ENCODE measurements at regions not wholly inside any gene's neighbourhood (a gene's known extent, or its start where the extent isn't known, plus 50 kb on each side); places are given as distances from the start of the nearest gene placed in this dataset.

DNA sequence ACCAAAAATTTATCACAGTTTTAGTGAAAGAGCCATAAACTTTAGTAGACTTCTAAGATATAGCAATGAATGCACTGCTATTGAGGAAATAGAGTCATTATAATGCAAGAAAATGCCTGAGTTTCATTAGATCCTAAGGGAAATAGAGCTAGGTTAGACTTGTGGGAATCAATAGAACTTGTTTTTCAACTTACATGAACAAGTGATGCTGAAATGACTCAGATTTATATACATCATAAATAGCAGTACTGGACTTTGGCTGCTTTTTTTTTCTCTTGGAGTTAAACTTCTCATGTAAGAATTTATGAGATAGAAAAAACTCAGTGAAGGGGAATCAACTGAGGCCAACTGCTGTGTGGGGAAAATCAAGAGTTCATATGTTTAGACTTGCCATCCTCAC lies 216.5 kb upstream of the AADAT start:
- no peak overlapping the region for H3K4me3 ChIP-seq (ENCODE audit: low read length)
- no peak for DNase-seq (ENCODE audit: low read depth)
- TF ChIP-seq, protein P1, sequence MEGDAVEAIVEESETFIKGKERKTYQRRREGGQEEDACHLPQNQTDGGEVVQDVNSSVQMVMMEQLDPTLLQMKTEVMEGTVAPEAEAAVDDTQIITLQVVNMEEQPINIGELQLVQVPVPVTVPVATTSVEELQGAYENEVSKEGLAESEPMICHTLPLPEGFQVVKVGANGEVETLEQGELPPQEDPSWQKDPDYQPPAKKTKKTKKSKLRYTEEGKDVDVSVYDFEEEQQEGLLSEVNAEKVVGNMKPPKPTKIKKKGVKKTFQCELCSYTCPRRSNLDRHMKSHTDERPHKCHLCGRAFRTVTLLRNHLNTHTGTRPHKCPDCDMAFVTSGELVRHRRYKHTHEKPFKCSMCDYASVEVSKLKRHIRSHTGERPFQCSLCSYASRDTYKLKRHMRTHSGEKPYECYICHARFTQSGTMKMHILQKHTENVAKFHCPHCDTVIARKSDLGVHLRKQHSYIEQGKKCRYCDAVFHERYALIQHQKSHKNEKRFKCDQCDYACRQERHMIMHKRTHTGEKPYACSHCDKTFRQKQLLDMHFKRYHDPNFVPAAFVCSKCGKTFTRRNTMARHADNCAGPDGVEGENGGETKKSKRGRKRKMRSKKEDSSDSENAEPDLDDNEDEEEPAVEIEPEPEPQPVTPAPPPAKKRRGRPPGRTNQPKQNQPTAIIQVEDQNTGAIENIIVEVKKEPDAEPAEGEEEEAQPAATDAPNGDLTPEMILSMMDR (conservative IDR thresholded peaks at IDR 0.05; ENCODE audit: low read depth, low read length), result no peak

DNA sequence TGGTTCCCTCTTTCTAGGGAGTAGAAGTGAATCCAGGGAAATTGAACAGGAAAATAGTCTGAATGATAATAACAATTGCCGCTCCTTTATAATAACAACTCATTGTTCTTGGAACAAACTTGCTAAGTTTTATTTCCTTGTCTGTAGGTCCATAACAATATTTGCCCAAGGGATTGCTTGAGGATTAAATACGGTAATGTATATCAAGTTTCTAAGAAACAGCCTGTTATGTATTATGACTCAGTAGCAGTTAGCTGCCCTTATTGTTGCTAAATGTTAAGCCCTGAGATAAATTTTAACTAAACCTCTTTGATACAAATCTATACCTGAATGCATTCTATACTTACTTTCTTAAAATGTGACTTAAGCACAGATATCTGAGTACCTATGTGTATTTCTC lies 215.9 kb upstream of the AADAT start:
- H3K4me3 ChIP-seq (ENCODE audit: low read length), result no peak overlapping the region
- DNase-seq (ENCODE audit: low read depth), result peak; percentile 5
- TF ChIP-seq, protein P1 (conservative IDR thresholded peaks at IDR 0.05; ENCODE audit: low read depth, low read length), result no peak

- TF ChIP-seq, protein P1 (conservative IDR thresholded peaks at IDR 0.05; ENCODE audit: low read depth, low read length), result no peak
- DNase-seq (ENCODE audit: low read depth), result no peak
- H3K4me3 ChIP-seq (ENCODE audit: low read length), result no peak overlapping the region
Measured at GRCh38 chr4:170281027-170281426, 191.3 kb upstream of the AADAT start.

- TF ChIP-seq, protein P1 (conservative IDR thresholded peaks at IDR 0.05; ENCODE audit: low read depth, low read length), result no peak
- no peak for DNase-seq (ENCODE audit: low read depth)
- H3K4me3 ChIP-seq (ENCODE audit: low read length), result no peak overlapping the region
Measured at GRCh38 chr4:170278460-170278859, 188.7 kb upstream of the AADAT start.

- no peak for DNase-seq (ENCODE audit: low read depth)
- TF ChIP-seq, protein P1 (conservative IDR thresholded peaks at IDR 0.05; ENCODE audit: low read depth, low read length), result no peak
- no peak overlapping the region for H3K4me3 ChIP-seq (ENCODE audit: low read length)
Measured at GRCh38 chr4:170274616-170275015, 184.9 kb upstream of the AADAT start.

- TF ChIP-seq, protein P1 (conservative IDR thresholded peaks at IDR 0.05; ENCODE audit: low read depth, low read length), result no peak
- no peak for DNase-seq (ENCODE audit: low read depth)
Measured at GRCh38 chr4:170272959-170273358, 183.2 kb upstream of the AADAT start.

GRCh38 chr4:170271723-170272122 lies 182.0 kb upstream of the AADAT start:
- TF ChIP-seq, protein P1 (conservative IDR thresholded peaks at IDR 0.05; ENCODE audit: low read depth, low read length), result no peak
- no peak overlapping the region for H3K4me3 ChIP-seq (ENCODE audit: low read length)
- no peak for DNase-seq (ENCODE audit: low read depth)

More at GRCh38 chr4:170272959-170273358, 183.2 kb upstream of the AADAT start:
- no peak overlapping the region for H3K4me3 ChIP-seq (ENCODE audit: low read length)

All from retinal pigment epithelial cell (primary cell).